LNCaP clone FGC (cell line): ENCODE measurements at regions not wholly inside any gene's neighbourhood (a gene's known extent, or its start where the extent isn't known, plus 50 kb on each side); places are given as distances from the start of the nearest gene placed in this dataset.

Experiments used
- DNase-seq: peaks from one replicate; pipeline ENCODE4 v3.0.0-alpha.2; 2011; ENCODE audit warnings: low read depth
- H3K4me3 ChIP-seq: 2 replicates; pipeline ENCODE4 v1.5.1; 2011; ENCODE audit warnings: mild to moderate bottlenecking, low read depth, low read length, control low read depth
- CTCF ChIP-seq: IDR thresholded peaks from 2 replicates; pipeline ENCODE4 v1.5.1; 2012; ENCODE audit warnings: mild to moderate bottlenecking; ENCODE audit not compliant: control insufficient read depth, insufficient read depth; ENCODE audit errors: extremely low read depth

GRCh38 chr3:152719264-152719663 is 115.7 kb upstream of the P2RY1 start:
- no peak overlapping the region for H3K4me3 ChIP-seq
- no peak for TF ChIP-seq CTCF
- no peak for DNase-seq

GRCh38 chr3:152720951-152721718 is 113.8 kb upstream of the P2RY1 start:
- no peak for DNase-seq
- no peak overlapping the region for H3K4me3 ChIP-seq
- TF ChIP-seq CTCF, result no peak

GRCh38 chr3:152724270-152724669 is 110.7 kb upstream of the P2RY1 start:
- H3K4me3 ChIP-seq, result no peak overlapping the region
- no peak for DNase-seq
- no peak for TF ChIP-seq CTCF

GRCh38 chr3:152728231-152728980 is 106.5 kb upstream of the P2RY1 start:
- H3K4me3 ChIP-seq, result no peak overlapping the region
- no peak for DNase-seq
- no peak for TF ChIP-seq CTCF

GRCh38 chr3:152729906-152730305 is 105.0 kb upstream of the P2RY1 start:
- H3K4me3 ChIP-seq, result no peak overlapping the region
- DNase-seq, result no peak
- TF ChIP-seq CTCF, result no peak

- no peak for DNase-seq
- no peak for TF ChIP-seq CTCF
- no peak overlapping the region for H3K4me3 ChIP-seq
These were observed 103.4 kb upstream of the P2RY1 start for GRCh38 chr3:152731511-152731910.
